ENCODE measurements at regions not wholly inside any gene's neighbourhood (a gene's known extent, or its start where the extent isn't known, plus 50 kb on each side); places are given as distances from the start of the nearest gene placed in this dataset.

- TF ChIP-seq EP300 (IDR thresholded peaks at IDR 0.05) (no peak), CTCF (IDR thresholded peaks at IDR 0.05) (no peak)
- no peaks in the 10 kb centered on the region for H3K9me3 ChIP-seq
- no peak for DNase-seq (ENCODE audit: low spot score in 2 of 2)
These were observed 973.5 kb upstream of the B3GALT2 start for GRCh38 chr1:194159941-194160340.

GRCh38 chr1:194155962-194156361, 969.5 kb upstream of the B3GALT2 start:
- DNase-seq (ENCODE audit: low spot score in 2 of 2): no peak
- Histone ChIP-seq H3K4me3 (no peak overlapping the region), H3K27me3 (no peaks in the 10 kb centered on the region), H3K27ac (no peak overlapping the region), H3K4me1 (no peaks in the 10 kb centered on the region), H3K9me3 (no peaks in the 10 kb centered on the region), H3K36me3 (no peaks in the 10 kb centered on the region)
- no peak for TF ChIP-seq CTCF (IDR thresholded peaks at IDR 0.05)
- TF ChIP-seq EP300 (IDR thresholded peaks at IDR 0.05): no peak
- no peak for TF ChIP-seq POLR2A (IDR thresholded peaks at IDR 0.05)
- TF ChIP-seq POLR2AphosphoS5 (IDR thresholded peaks at IDR 0.05): no peak
- WGBS: 85% methylated on average over 3 of the region's 3 CpGs

More at GRCh38 chr1:194159941-194160340, 973.5 kb upstream of the B3GALT2 start:
- Histone ChIP-seq H3K4me1 (no peaks in the 10 kb centered on the region), H3K27ac (no peak overlapping the region), H3K36me3 (no peaks in the 10 kb centered on the region), H3K4me3 (no peak overlapping the region), H3K27me3 (no peaks in the 10 kb centered on the region)

GRCh38 chr1:194151056-194151455, 964.6 kb upstream of the B3GALT2 start:
- TF ChIP-seq CTCF (IDR thresholded peaks at IDR 0.05): no peak
- 77% methylated on average over 1 of the region's 1 CpG for WGBS
- no peak for DNase-seq (ENCODE audit: low spot score in 2 of 2)
- no peaks in the 10 kb centered on the region for H3K36me3 ChIP-seq
- H3K4me1 ChIP-seq: no peaks in the 10 kb centered on the region
- no peaks in the 10 kb centered on the region for H3K9me3 ChIP-seq
- H3K27me3 ChIP-seq: no peaks in the 10 kb centered on the region
- H3K4me3 ChIP-seq: no peak overlapping the region
- H3K27ac ChIP-seq: no peak overlapping the region

GRCh38 chr1:194150242-194150641, 963.8 kb upstream of the B3GALT2 start:
- Histone ChIP-seq H3K36me3 (no peaks in the 10 kb centered on the region), H3K9me3 (no peaks in the 10 kb centered on the region), H3K27me3 (no peaks in the 10 kb centered on the region), H3K4me1 (no peaks in the 10 kb centered on the region), H3K27ac (no peak overlapping the region), H3K4me3 (no peak overlapping the region)
- no peak for DNase-seq (ENCODE audit: low spot score in 2 of 2)
- no peak for TF ChIP-seq EP300 (IDR thresholded peaks at IDR 0.05)
- TF ChIP-seq CTCF (IDR thresholded peaks at IDR 0.05): no peak
- no peak for TF ChIP-seq POLR2AphosphoS5 (IDR thresholded peaks at IDR 0.05)
- no peak for TF ChIP-seq POLR2A (IDR thresholded peaks at IDR 0.05)

- 91% methylated on average over 2 of the region's 2 CpGs for WGBS
- H3K27ac ChIP-seq: no peak overlapping the region
- no peak overlapping the region for H3K4me3 ChIP-seq
- TF ChIP-seq POLR2A (IDR thresholded peaks at IDR 0.05): no peak
- no peak for TF ChIP-seq EP300 (IDR thresholded peaks at IDR 0.05)
- TF ChIP-seq CTCF (IDR thresholded peaks at IDR 0.05): no peak
- no peak for TF ChIP-seq POLR2AphosphoS5 (IDR thresholded peaks at IDR 0.05)
- no peaks in the 10 kb centered on the region for H3K4me1 ChIP-seq
- no peaks in the 10 kb centered on the region for H3K36me3 ChIP-seq
- H3K27me3 ChIP-seq: no peaks in the 10 kb centered on the region
- H3K9me3 ChIP-seq: no peaks in the 10 kb centered on the region
- no peak for DNase-seq (ENCODE audit: low spot score in 2 of 2)
These were observed 946.7 kb upstream of the B3GALT2 start for GRCh38 chr1:194133152-194133551.
